Adipocyte (in vitro differentiated cells): ENCODE measurements at regions not wholly inside any gene's neighbourhood (a gene's known extent, or its start where the extent isn't known, plus 50 kb on each side); places are given as distances from the start of the nearest gene placed in this dataset.
"Not testable (repeated sequence)": the region's sequence is repeated elsewhere in the genome, so short reads cannot be mapped to it uniquely, and the experiment has no call there.

Source experiments
- DNase-seq: peaks from one replicate; pipeline ENCODE4 v3.0.0-alpha.2; 2015; ENCODE audit warnings: low read depth
- H3K27me3 ChIP-seq: replicated peaks from 2 replicates; pipeline ENCODE4 v1.7.0; 2013; ENCODE audit warnings: mild to moderate bottlenecking, low read length, moderate library complexity; ENCODE audit not compliant: control insufficient read depth, insufficient read depth
- H3K36me3 ChIP-seq: 2 replicates; pipeline ENCODE4 v1.7.0; 2013; ENCODE audit warnings: low read length, mild to moderate bottlenecking, moderate library complexity; ENCODE audit not compliant: control insufficient read depth, insufficient read depth, severe bottlenecking
- H3K4me1 ChIP-seq: 2 replicates; pipeline ENCODE4 v1.7.0; 2013; ENCODE audit warnings: mild to moderate bottlenecking, low read length, moderate library complexity; ENCODE audit not compliant: control insufficient read depth, insufficient read depth
- H3K4me3 ChIP-seq: 2 replicates; pipeline ENCODE4 v1.7.0; 2013; ENCODE audit warnings: mild to moderate bottlenecking, low read length, moderate library complexity
- H3K9ac ChIP-seq: 2 replicates; pipeline ENCODE4 v1.7.0; 2013; ENCODE audit warnings: mild to moderate bottlenecking, low read length, moderate library complexity
- H3K9me3 ChIP-seq: 2 replicates; pipeline ENCODE4 v1.7.0; 2013; ENCODE audit warnings: mild to moderate bottlenecking, low read length, moderate library complexity; ENCODE audit not compliant: control insufficient read depth

- no peaks in the 10 kb centered on the region for H3K36me3 ChIP-seq
- H3K9me3 ChIP-seq, result no peaks in the 10 kb centered on the region
- H3K9ac ChIP-seq, result no peak overlapping the region
- no peaks in the 10 kb centered on the region for H3K27me3 ChIP-seq
- H3K4me1 ChIP-seq, result peaks cover 33% of the 10 kb centered on the region
- peak; percentile 54 for DNase-seq
- no peak overlapping the region for H3K4me3 ChIP-seq
Observed at GRCh38 chr7:104956753-104957450, 57.1 kb upstream of the KMT2E start.

DNA sequence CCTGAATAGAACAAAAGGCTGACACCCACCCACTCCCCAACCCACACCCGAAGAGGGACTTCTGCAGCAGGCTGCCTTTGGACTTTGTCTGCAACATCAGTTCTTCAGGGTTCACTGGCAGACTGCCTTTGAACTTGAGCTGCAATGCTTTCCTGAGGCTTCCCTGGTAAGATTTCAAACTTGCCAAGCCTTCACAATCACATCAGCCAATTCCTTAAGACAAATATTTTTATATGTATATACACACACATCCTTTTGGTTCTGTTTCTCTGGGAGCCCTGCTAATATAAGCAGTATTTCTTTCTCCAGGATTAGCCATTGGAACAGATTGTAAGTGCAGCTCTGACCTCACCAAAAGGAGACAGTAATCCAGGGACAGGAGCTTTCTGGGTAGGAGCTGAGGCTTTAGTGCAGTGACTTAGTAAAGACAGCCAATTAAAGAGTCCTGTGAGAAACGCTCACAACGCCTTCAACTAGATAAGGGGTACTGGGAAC lies 55.6 kb upstream of the KMT2E start:
- peaks cover 42% of the 10 kb centered on the region for H3K4me1 ChIP-seq
- H3K36me3 ChIP-seq, result no peaks in the 10 kb centered on the region
- no peaks in the 10 kb centered on the region for H3K9me3 ChIP-seq
- DNase-seq, result no peak
- H3K27me3 ChIP-seq, result no peaks in the 10 kb centered on the region
- no peak overlapping the region for H3K4me3 ChIP-seq
- H3K9ac ChIP-seq, result no peak overlapping the region

- not testable (repeated sequence) for H3K4me3 ChIP-seq, H3K9me3 ChIP-seq, H3K9ac ChIP-seq, H3K27me3 ChIP-seq, H3K36me3 ChIP-seq, DNase-seq
- H3K4me1 ChIP-seq, result peaks cover 45% of the 10 kb centered on the region
Observed at GRCh38 chr7:104959483-104959882, 54.5 kb upstream of the KMT2E start.

GRCh38 chr7:104960741-104961448 lies 53.1 kb upstream of the KMT2E start:
- Histone ChIP-seq H3K4me1 (peaks cover 40% of the 10 kb centered on the region), H3K27me3 (no peaks in the 10 kb centered on the region), H3K36me3 (no peaks in the 10 kb centered on the region), H3K9me3 (no peaks in the 10 kb centered on the region), H3K9ac (no peak overlapping the region), H3K4me3 (no peak overlapping the region)
- DNase-seq, result peak; percentile 71

DNA sequence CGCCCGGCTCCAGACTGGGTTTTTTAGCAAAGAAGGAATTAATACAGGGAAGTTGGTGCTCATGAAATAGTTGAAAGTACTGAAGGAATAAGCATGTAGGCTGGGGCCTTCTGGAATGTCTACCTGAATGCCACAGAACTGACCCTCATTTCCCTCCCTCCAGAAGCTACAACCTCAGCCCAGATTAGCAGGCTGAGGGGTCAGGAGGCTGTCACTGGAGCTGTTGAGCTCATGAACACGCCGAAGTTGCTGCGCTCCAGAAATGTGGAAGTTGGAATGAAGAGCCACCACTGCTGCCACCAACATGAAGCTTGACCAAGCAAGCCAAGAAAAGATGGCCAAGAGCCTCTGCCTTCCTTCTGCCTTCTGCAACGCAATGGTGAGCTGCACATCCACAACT lies 52.2 kb upstream of the KMT2E start:
- Histone ChIP-seq H3K9me3 (no peaks in the 10 kb centered on the region), H3K4me1 (peaks cover 37% of the 10 kb centered on the region), H3K27me3 (no peaks in the 10 kb centered on the region), H3K36me3 (no peaks in the 10 kb centered on the region), H3K9ac (no peak overlapping the region), H3K4me3 (no peak overlapping the region)
- DNase-seq, result no peak

DNA sequence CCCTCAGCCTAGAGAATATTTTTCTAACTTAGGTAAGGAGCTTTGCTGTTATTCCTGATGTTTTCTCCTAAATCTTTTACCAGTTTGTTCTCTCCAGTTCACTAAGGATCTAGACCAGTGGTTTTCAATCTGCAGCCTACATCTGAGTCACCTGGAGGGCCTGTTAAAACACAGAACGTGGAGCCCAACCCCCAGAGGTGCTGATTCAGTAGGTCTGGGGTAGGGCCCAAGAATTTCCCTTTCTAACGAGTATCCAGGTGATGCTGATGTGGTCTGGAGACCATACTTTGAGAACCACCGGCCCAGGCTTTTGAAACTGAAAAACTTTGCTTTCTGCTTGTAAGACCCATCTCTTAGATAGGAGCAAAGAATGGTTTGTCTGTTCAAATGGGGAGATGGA lies 51.2 kb upstream of the KMT2E start:
- H3K9me3 ChIP-seq, result no peaks in the 10 kb centered on the region
- DNase-seq, result no peak
- H3K4me1 ChIP-seq, result peaks cover 40% of the 10 kb centered on the region
- no peaks in the 10 kb centered on the region for H3K36me3 ChIP-seq
- no peak overlapping the region for H3K9ac ChIP-seq
- no peak overlapping the region for H3K4me3 ChIP-seq
- no peaks in the 10 kb centered on the region for H3K27me3 ChIP-seq

DNA sequence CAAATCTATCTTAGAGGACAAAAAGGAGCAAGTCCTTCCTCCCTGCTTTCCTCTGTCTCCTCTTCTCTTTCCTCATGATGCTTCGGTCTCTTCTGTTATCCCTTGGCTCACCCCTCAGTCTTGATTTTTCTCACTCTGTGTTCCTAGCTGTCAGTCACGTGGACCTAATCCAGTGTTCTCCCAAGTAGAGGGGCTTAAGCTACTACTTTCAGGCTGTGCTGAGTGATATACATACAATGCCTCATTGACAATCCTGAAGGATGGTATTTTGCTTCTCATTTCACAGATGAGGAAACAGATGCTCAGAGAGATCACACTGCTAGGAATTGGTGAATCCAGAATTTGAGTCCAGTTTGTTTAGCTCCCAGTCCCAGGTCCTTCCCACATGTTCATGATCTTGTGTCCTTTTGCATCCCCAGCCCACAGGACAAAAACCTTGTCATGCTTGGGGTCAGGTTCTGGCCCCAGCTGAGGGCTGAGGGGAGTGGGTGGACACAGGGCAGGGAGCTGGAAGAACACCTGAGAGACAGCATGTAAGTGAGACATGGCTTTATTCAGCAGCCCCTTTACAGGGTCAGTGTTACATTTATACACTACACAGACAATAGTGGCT lies 50.5 kb upstream of the KMT2E start:
- Histone ChIP-seq H3K27me3 (no peaks in the 10 kb centered on the region), H3K9me3 (no peaks in the 10 kb centered on the region), H3K4me3 (no peak overlapping the region), H3K36me3 (no peaks in the 10 kb centered on the region), H3K9ac (no peak overlapping the region), H3K4me1 (peaks cover 46% of the 10 kb centered on the region)
- no peak for DNase-seq

DNA sequence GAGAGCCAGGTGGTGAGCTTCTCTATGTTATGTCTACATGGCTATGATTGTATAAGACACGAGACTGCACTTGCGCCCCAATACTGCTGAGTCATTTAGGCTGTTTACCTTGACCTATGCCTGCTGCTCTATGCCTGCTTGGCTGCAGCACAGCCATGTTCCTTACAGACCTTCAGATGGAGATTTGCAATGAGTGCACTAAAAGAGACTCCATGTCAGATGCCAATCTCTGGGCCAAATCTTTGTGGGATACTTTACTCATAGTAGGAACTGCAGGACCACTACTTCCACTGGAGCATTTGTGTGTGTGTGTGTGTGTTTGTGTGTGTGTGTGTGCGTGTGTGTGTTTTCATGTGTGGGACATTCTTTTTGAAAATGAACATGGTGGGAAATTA lies 50.0 kb upstream of the KMT2E start:
- H3K9ac ChIP-seq, result no peak overlapping the region
- no peak overlapping the region for H3K4me3 ChIP-seq
- no peaks in the 10 kb centered on the region for H3K9me3 ChIP-seq
- H3K4me1 ChIP-seq, result peaks cover 50% of the 10 kb centered on the region
- H3K36me3 ChIP-seq, result no peaks in the 10 kb centered on the region
- H3K27me3 ChIP-seq, result no peaks in the 10 kb centered on the region
- no peak for DNase-seq
